Lower leg skin (tissue), 4 donors: ENCODE measurements at regions not wholly inside any gene's neighbourhood (a gene's known extent, or its start where the extent isn't known, plus 50 kb on each side); places are given as distances from the start of the nearest gene placed in this dataset.
"Not testable (repeated sequence)": the region's sequence is repeated elsewhere in the genome, so short reads cannot be mapped to it uniquely, and the experiment has no call there.

Experiments
- DNase-seq, 2 donors: peaks; one replicate each; pipeline ENCODE4 v3.0.0-alpha.2; 2019; ENCODE audit warnings: low spot score in 2 of 2
- H3K4me3 ChIP-seq: fragments of 200-600 bp; sonication (generic); 2 replicates; pipeline ENCODE4 v1.5.1; 2017; ENCODE audit warnings: mild to moderate bottlenecking, low read depth; ENCODE audit not compliant: poor library complexity, severe bottlenecking
- CTCF ChIP-seq, 3 donors: fragments of 450-650 bp; IDR thresholded peaks; one replicate each; pipeline ENCODE4 v1.5.1; 2016; ENCODE audit warnings: antibody characterized with exemption in 3 of 3, mild to moderate bottlenecking in 3 of 3, moderate library complexity in 2 of 3
- POLR2A ChIP-seq, 2 donors: fragments of 450-650 bp; IDR thresholded peaks; one replicate each; pipeline ENCODE4 v1.6.1; 2016 to 2017; ENCODE audit warnings: antibody characterized with exemption in 2 of 2, mild to moderate bottlenecking in 1 of 2, moderate library complexity in 1 of 2
- WGBS, 2 donors: methylation state at CpG; one replicate each; pipeline ENCODE4 v1.1.5; 2018; 5-methylcytosine and 5-hydroxymethylcytosine counted together
- intact Hi-C: fragments of 100-400 bp; cut with DNase I; formaldehyde crosslinking; loops from one replicate; pipeline ENCODE4 v1.15.0; 2023; ENCODE audit warnings: low total_unique reads

GRCh38 chr1:69104894-69105293, 462.8 kb upstream of the LRRC7 start:
- no peak for DNase-seq
- no peak overlapping the region for H3K4me3 ChIP-seq
- intact Hi-C loops: no loop called here
- TF ChIP-seq CTCF (IDR thresholded peaks at IDR 0.05): no peak
- TF ChIP-seq POLR2A (IDR thresholded peaks at IDR 0.05): no peak

DNA sequence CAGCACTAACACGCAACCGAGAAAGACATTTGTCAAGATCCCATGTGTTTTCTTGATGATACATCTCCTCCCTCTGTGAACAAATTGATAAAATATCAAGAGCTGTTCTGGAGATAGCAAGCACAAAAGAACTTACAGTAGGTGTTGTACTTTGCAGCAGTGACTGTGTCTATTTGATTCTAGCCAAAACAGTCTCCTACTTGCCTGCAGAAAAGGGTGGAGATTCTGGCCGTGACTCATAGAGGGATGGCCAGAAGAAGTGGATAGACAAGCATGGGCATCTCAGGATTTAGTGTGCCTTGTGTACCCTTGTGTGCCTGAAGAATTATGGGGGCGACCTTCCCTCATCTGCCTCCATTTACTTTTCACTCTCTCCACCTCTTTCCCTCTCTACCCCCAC, 458.4 kb upstream of the LRRC7 start:
- WGBS, 2 donors: 58 to 69% methylated on average over 4 of the region's 4 CpGs
- no peak overlapping the region for H3K4me3 ChIP-seq
- intact Hi-C loops: no loop called here
- no peak for TF ChIP-seq CTCF (IDR thresholded peaks at IDR 0.05)
- TF ChIP-seq POLR2A (IDR thresholded peaks at IDR 0.05): no peak
- DNase-seq: no peak

DNA sequence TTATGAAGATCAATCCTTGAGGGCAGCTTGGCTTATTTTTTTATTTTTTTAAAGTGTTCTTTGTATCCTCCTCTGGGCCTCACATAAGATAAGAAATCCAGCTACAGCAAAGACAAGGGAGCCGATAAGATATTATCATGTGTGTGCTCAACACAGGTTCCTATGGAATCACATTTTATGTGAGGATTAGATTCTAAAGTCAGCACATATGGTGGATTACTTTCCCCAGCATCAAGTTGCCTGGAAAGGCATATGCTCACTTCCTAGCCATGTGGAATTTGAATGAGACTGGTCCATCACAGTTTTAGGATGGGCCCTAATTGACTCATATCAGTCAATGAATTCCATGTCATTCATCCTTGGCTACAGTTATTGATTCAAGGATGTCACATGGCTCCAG, 456.9 kb upstream of the LRRC7 start:
- intact Hi-C loops: no loop called here
- WGBS, 2 donors: 59 to 75% methylated on average over 1 of the region's 1 CpG
- no peak for DNase-seq
- no peak for TF ChIP-seq POLR2A (IDR thresholded peaks at IDR 0.05)
- no peak for TF ChIP-seq CTCF (IDR thresholded peaks at IDR 0.05)
- H3K4me3 ChIP-seq: no peak overlapping the region

DNA sequence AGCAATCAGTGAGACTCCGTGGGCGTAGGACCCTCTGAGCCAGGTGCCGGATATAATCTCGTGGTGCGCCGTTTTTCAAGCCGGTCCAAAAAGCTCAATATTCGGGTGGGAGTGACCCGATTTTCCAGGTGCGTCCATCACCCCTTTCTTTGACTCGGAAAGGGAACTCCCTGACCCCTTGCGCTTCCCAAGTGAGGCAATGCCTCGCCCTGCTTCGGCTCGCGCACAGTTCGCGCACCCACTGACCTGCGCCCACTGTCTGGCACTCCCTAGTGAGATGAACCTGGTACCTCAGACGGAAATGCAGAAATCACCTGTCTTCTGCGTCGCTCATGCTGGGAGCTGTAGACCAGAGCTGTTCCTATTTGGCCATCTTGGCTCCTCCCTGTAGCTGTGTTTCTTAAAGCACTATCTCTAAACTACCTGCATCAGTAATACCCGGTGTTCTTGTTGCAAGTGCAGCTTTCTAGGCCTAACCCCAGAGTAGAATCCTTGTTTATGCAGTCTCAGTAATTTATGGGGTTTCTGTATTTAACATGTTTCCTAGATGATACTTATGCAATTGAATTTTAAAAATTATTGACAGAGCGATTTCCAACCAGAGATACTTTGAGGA, 447.5 kb upstream of the LRRC7 start:
- H3K4me3 ChIP-seq, DNase-seq, intact Hi-C loops: not testable (repeated sequence)
- 90 to 91% methylated on average over 24 of the region's 24 CpGs for WGBS, 2 donors

GRCh38 chr1:69120817-69121216, 446.9 kb upstream of the LRRC7 start:
- H3K4me3 ChIP-seq: no peak overlapping the region
- intact Hi-C loops: no loop called here
- TF ChIP-seq POLR2A (IDR thresholded peaks at IDR 0.05) (no peak), CTCF (IDR thresholded peaks at IDR 0.05) (no peak)
- no peak for DNase-seq
- WGBS, 2 donors: 86 to 88% methylated on average over 3 of the region's 3 CpGs

- TF ChIP-seq CTCF (IDR thresholded peaks at IDR 0.05) (no peak), POLR2A (IDR thresholded peaks at IDR 0.05) (no peak)
- intact Hi-C loops: no loop called here
- WGBS, 2 donors: 17 to 31% methylated on average over 1 of the region's 1 CpG
- DNase-seq: no peak
- no peak overlapping the region for H3K4me3 ChIP-seq
These were observed 446.0 kb upstream of the LRRC7 start for GRCh38 chr1:69121723-69122122.
